Common myeloid progenitor, CD34-positive (primary cell): ENCODE measurements at regions not wholly inside any gene's neighbourhood (a gene's known extent, or its start where the extent isn't known, plus 50 kb on each side); places are given as distances from the start of the nearest gene placed in this dataset.

Experiments used
- CTCF ChIA-PET: fragments of 350-600 bp; sonication (Branson Sonifier 250); formaldehyde crosslinking; loops from one replicate; lab custom pipeline; 2021; ENCODE audit warnings: antibody characterized with exemption; lab: Charles Lee
- POLR2A ChIA-PET: fragments of 350-600 bp; sonication (Branson Sonifier 250); formaldehyde crosslinking; loops from one replicate; lab custom pipeline; 2021; ENCODE audit warnings: antibody characterized with exemption; lab: Charles Lee
- DNase-seq, 3 donors: peaks; one replicate each; pipeline versions ENCODE4 v3.0.0 to v3.0.0-alpha.2; 2013
- H3K27ac ChIP-seq, 2 experiments: 1 replicate in 1 of 2; 2 replicates in 1 of 2; pipeline ENCODE4 v1.7.0; 2013; ENCODE audit warnings: inconsistent platforms in 2 of 2, low read length in 2 of 2, mild to moderate bottlenecking in 2 of 2, low read depth in 1 of 2, moderate library complexity in 1 of 2; ENCODE audit not compliant: severe bottlenecking in 2 of 2, insufficient read depth in 1 of 2, poor library complexity in 1 of 2
- H3K27me3 ChIP-seq, 5 experiments: replicated peaks in 2 of 5; 1 replicate in 3 of 5; 2 replicates in 2 of 5; pipeline versions ENCODE4 v1.6.1 to v1.7.0; 2013; ENCODE audit warnings: low read length in 4 of 5, mild to moderate bottlenecking in 2 of 5, moderate library complexity in 2 of 5, inconsistent platforms in 1 of 5; ENCODE audit not compliant: insufficient read depth in 5 of 5, control insufficient read depth in 4 of 5
- H3K36me3 ChIP-seq, 4 experiments: 1 replicate in 2 of 4; 2 replicates in 2 of 4; pipeline versions ENCODE4 v1.6.1 to v1.7.0; 2013; ENCODE audit warnings: low read length in 3 of 4, control low read depth in 1 of 4, mild to moderate bottlenecking in 1 of 4; ENCODE audit not compliant: control insufficient read depth in 4 of 4, insufficient read depth in 4 of 4
- H3K4me1 ChIP-seq, 4 experiments: 1 replicate in 3 of 4; 2 replicates in 1 of 4; pipeline versions ENCODE4 v1.6.1 to v1.7.1; 2013; ENCODE audit warnings: low read length in 3 of 4, mild to moderate bottlenecking in 3 of 4, control low read depth in 1 of 4, inconsistent platforms in 1 of 4, moderate library complexity in 1 of 4; ENCODE audit not compliant: control insufficient read depth in 4 of 4, insufficient read depth in 4 of 4; ENCODE audit errors: control extremely low read depth in 1 of 4
- H3K4me3 ChIP-seq, 7 experiments: 1 replicate in 4 of 7; 2 replicates in 3 of 7; pipeline versions ENCODE4 v1.5.1 to v1.7.0; 2013; ENCODE audit warnings: mild to moderate bottlenecking in 7 of 7, low read length in 6 of 7, moderate library complexity in 6 of 7, inconsistent platforms in 2 of 7, low read depth in 2 of 7, control low read depth in 1 of 7; ENCODE audit not compliant: insufficient read depth in 4 of 7, control insufficient read depth in 1 of 7; ENCODE audit errors: extremely low read depth in 1 of 7
- H3K9me3 ChIP-seq, 5 experiments: 1 replicate in 4 of 5; 2 replicates in 1 of 5; pipeline versions ENCODE4 v1.6.1 to v1.7.1; 2013; ENCODE audit warnings: low read length in 4 of 5, mild to moderate bottlenecking in 2 of 5, inconsistent platforms in 1 of 5, low read depth in 1 of 5, moderate library complexity in 1 of 5; ENCODE audit not compliant: control insufficient read depth in 4 of 5, insufficient read depth in 2 of 5; ENCODE audit errors: control extremely low read depth in 1 of 5
- WGBS: methylation state at CpG from one replicate; pipeline ENCODE4 v1.1.5; 2013; ENCODE audit not compliant: insufficient coverage; 5-methylcytosine and 5-hydroxymethylcytosine counted together

- Histone ChIP-seq H3K9me3 (peaks cover 0 to 5% (median 0%) of the 10 kb centered on the region in 5 experiments), H3K4me3 (no peak overlapping the region), H3K27ac (no peak overlapping the region), H3K36me3 (no peaks in the 10 kb centered on the region), H3K4me1 (no peaks in the 10 kb centered on the region), H3K27me3 (no peaks in the 10 kb centered on the region)
- CTCF ChIA-PET, result no interaction called here
- WGBS, result 100% methylated on average over 2 of the region's 4 CpGs
- POLR2A ChIA-PET, result no interaction called here
- no peak for DNase-seq
Observed at GRCh38 chr5:125402787-125403186, 656.3 kb upstream of the ZNF608 start.

GRCh38 chr5:125404056-125404455 is 657.6 kb upstream of the ZNF608 start:
- no peak for DNase-seq
- ChIA-PET CTCF (no interaction called here), POLR2A (no interaction called here)
- no peaks in the 10 kb centered on the region for H3K36me3 ChIP-seq
- peaks cover 0 to 8% (median 3%) of the 10 kb centered on the region in 4 experiments for H3K4me1 ChIP-seq
- H3K27me3 ChIP-seq, result no peaks in the 10 kb centered on the region
- no CpG with 5 or more reads among the region's 5 CpGs for WGBS
- H3K27ac ChIP-seq, result no peak overlapping the region
- H3K4me3 ChIP-seq, result no peak overlapping the region
- peaks cover 0 to 5% (median 0%) of the 10 kb centered on the region in 5 experiments for H3K9me3 ChIP-seq

- H3K27ac ChIP-seq, result no peak overlapping the region
- ChIA-PET POLR2A (no interaction called here), CTCF (interaction anchor here (0.6 kb wide), 1 partner anchor 458 kb away, joined by 3 read pairs; no protein-coding TSS in a partner anchor)
- H3K27me3 ChIP-seq, result no peaks in the 10 kb centered on the region
- H3K4me3 ChIP-seq, result no peak overlapping the region
- WGBS, result 97% methylated on average over 3 of the region's 4 CpGs
- peaks cover 4 to 30% (median 20%) of the 10 kb centered on the region in 4 experiments for H3K4me1 ChIP-seq
- no peaks in the 10 kb centered on the region for H3K36me3 ChIP-seq
- peaks cover 0 to 5% (median 0%) of the 10 kb centered on the region in 5 experiments for H3K9me3 ChIP-seq
- DNase-seq, result peak; percentile 37 to 89 (median 80)
Observed at GRCh38 chr5:125408448-125409233, 662.2 kb upstream of the ZNF608 start.

GRCh38 chr5:125409234-125409860 is 662.9 kb upstream of the ZNF608 start:
- H3K4me1 ChIP-seq, result peaks cover 4 to 30% (median 20%) of the 10 kb centered on the region in 4 experiments
- ChIA-PET CTCF (interaction anchor here (0.6 kb wide), 1 partner anchor 459 kb away, joined by 3 read pairs; no protein-coding TSS in a partner anchor), POLR2A (no interaction called here)
- no peak for DNase-seq
- H3K27me3 ChIP-seq, result no peaks in the 10 kb centered on the region
- peaks cover 0 to 5% (median 0%) of the 10 kb centered on the region in 5 experiments for H3K9me3 ChIP-seq
- WGBS, result 100% methylated on average over 3 of the region's 8 CpGs
- H3K36me3 ChIP-seq, result no peaks in the 10 kb centered on the region
- H3K4me3 ChIP-seq, result no peak overlapping the region
- H3K27ac ChIP-seq, result no peak overlapping the region

- Histone ChIP-seq H3K36me3 (no peaks in the 10 kb centered on the region), H3K9me3 (peaks cover 0 to 3% (median 0%) of the 10 kb centered on the region in 5 experiments), H3K27me3 (no peaks in the 10 kb centered on the region), H3K4me1 (peaks cover 4 to 30% (median 20%) of the 10 kb centered on the region in 4 experiments), H3K27ac (no peak overlapping the region), H3K4me3 (no peak overlapping the region)
- no peak for DNase-seq
- POLR2A ChIA-PET, result no interaction called here
- CTCF ChIA-PET, result no interaction called here
- 100% methylated on average over 4 of the region's 10 CpGs for WGBS
Observed at GRCh38 chr5:125409861-125410536, 663.6 kb upstream of the ZNF608 start.

GRCh38 chr5:125410537-125411070 is 664.2 kb upstream of the ZNF608 start:
- peaks cover 4 to 30% (median 20%) of the 10 kb centered on the region in 4 experiments for H3K4me1 ChIP-seq
- ChIA-PET CTCF (no interaction called here), POLR2A (no interaction called here)
- DNase-seq, result no peak
- H3K27me3 ChIP-seq, result no peaks in the 10 kb centered on the region
- no peak overlapping the region for H3K27ac ChIP-seq
- no peaks in the 10 kb centered on the region for H3K36me3 ChIP-seq
- WGBS, result 100% methylated on average over 1 of the region's 2 CpGs
- H3K9me3 ChIP-seq, result peaks cover 0 to 3% (median 0%) of the 10 kb centered on the region in 5 experiments
- no peak overlapping the region for H3K4me3 ChIP-seq
